Fibroblast of pulmonary artery (primary cell): ENCODE measurements at regions not wholly inside any gene's neighbourhood (a gene's known extent, or its start where the extent isn't known, plus 50 kb on each side); places are given as distances from the start of the nearest gene placed in this dataset.

ENCODE experiments used
- DNase-seq: peaks from one replicate; pipeline ENCODE4 v3.0.0-alpha.2; 2010; ENCODE audit warnings: low read depth
- H3K4me3 ChIP-seq: replicated peaks from 2 replicates; pipeline ENCODE4 v1.5.1; 2011; ENCODE audit warnings: low read depth, mild to moderate bottlenecking, control low read depth, low read length, moderate library complexity
- TF ChIP-seq, protein P1 (sequence below): IDR thresholded peaks from 2 replicates; pipeline ENCODE4 v1.5.1; 2011; ENCODE audit warnings: mild to moderate bottlenecking, control low read depth, low read length, inconsistent platforms; ENCODE audit errors: missing control alignments

DNA sequence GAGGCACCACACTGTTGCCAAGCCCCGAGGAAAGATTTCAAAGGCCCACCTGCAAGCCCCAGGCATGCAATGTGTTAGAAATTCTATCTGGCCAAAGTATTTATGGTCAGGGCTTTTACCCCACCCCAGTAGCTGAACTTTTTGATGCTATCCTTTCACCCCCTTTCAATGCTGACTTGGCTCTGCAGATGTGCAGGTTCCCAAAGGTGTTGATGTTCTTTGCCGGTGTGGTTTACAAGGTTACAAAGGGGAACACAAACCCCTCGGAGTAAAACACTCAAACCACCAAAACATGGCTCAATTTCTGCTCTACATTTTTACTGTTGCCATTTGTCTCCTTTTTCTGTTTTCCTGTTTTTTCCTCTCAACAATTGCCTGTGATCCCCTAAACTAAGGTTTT, 145.4 kb upstream of the BNIP2 start:
- DNase-seq = no peak
- no peak overlapping the region for H3K4me3 ChIP-seq
- TF ChIP-seq, protein P1, sequence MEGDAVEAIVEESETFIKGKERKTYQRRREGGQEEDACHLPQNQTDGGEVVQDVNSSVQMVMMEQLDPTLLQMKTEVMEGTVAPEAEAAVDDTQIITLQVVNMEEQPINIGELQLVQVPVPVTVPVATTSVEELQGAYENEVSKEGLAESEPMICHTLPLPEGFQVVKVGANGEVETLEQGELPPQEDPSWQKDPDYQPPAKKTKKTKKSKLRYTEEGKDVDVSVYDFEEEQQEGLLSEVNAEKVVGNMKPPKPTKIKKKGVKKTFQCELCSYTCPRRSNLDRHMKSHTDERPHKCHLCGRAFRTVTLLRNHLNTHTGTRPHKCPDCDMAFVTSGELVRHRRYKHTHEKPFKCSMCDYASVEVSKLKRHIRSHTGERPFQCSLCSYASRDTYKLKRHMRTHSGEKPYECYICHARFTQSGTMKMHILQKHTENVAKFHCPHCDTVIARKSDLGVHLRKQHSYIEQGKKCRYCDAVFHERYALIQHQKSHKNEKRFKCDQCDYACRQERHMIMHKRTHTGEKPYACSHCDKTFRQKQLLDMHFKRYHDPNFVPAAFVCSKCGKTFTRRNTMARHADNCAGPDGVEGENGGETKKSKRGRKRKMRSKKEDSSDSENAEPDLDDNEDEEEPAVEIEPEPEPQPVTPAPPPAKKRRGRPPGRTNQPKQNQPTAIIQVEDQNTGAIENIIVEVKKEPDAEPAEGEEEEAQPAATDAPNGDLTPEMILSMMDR = no peak

DNA sequence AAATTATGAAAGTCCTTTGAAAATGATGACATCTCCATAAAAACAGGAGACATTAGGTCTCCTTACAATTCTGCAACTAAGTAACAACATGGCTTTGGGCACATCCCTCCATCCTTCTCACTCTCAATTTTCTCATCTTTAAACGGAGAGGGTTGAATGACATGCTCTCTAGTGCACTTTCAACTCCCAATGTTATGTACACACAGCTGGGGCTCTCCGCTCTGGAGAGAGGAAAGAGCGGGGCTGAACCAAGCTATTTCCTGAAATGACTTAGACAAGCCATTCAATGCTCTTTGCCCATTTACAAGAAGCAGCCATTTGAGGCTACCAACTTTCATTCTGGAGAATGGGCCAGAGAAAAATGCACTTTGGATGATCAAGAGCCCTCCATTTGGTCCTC, 144.2 kb upstream of the BNIP2 start:
- TF ChIP-seq, protein P1 = no peak
- no peak for DNase-seq
- H3K4me3 ChIP-seq = no peak overlapping the region

DNA sequence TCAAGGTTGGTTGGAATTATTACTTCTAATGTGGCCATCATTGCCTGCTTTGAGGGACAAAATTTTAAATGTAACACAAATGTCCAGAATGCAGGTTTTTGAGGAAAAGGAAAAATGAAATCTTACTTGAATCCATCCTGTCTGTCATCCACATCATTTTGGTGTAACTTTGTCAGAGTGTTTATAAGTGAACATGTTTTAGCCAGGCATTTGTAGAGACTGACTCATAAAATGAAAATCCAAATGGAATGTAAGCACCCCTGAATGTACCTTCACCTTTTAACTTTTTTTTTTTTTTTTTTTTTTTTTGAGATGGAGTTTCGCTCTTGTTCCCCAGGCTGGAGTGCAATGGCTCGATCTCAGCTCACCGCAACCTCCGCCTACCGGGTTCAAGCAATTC, 141.8 kb upstream of the BNIP2 start:
- no peak overlapping the region for H3K4me3 ChIP-seq
- DNase-seq = no peak
- TF ChIP-seq, protein P1 = no peak

DNA sequence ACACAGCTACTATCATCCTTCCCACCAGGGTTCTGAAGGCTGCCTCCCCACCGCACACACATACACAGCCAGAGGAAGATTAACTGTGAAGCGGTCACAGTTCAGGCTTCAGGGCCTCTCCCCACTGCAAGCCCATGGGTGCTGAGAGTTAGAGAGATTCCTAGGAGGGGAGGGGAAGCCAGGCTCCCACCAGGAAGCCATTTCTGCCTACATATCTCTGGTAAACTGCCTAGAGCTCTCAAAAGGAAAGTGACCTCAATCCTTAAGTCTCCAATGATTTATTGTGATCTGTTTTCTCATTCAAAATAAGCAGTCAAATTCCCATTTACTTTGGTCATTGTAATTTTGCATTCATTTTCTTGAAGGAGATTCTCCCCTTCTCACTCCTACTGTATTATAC, 141.0 kb upstream of the BNIP2 start:
- TF ChIP-seq, protein P1 = no peak
- H3K4me3 ChIP-seq = no peak overlapping the region
- no peak for DNase-seq

DNA sequence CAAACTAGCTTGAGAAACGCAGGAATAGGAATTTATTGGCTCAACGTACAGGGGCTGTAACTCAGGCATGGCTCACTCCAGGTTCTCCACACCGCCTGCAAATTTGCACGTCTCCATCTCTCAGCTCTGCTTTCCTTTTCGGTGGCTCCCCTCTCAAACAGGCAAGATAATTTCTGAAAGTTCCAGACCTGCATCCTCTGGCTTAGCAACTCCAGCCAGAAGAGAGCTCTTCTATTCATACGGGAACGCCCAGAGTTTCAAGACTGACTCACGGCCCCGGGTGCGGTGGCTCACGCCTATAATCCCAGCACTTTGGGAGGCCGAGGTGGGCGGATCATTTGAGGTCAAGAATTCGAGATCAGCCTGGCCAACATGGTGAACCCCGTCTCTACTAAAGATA, 139.7 kb upstream of the BNIP2 start:
- H3K4me3 ChIP-seq = no peak overlapping the region
- no peak for DNase-seq
- TF ChIP-seq, protein P1 = no peak

DNA sequence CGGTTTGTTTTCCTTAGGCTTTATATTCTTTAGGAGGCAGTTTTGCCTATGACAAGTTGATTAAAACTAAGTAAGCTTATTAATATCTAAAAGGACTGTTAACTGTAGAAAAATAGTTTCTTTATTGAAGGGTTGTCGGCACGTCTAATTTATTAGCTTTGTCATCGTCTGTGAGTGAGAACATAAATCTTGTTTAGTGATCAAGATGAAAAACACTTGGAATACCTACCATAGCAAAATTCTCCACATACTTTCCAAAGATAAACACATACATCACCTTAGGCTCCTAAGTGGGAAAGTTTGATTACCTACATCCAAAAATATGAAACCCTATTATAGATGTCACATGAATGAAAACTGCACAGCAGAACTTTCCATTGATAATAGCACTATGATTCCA, 139.1 kb upstream of the BNIP2 start:
- TF ChIP-seq, protein P1 = no peak
- DNase-seq = no peak

DNA sequence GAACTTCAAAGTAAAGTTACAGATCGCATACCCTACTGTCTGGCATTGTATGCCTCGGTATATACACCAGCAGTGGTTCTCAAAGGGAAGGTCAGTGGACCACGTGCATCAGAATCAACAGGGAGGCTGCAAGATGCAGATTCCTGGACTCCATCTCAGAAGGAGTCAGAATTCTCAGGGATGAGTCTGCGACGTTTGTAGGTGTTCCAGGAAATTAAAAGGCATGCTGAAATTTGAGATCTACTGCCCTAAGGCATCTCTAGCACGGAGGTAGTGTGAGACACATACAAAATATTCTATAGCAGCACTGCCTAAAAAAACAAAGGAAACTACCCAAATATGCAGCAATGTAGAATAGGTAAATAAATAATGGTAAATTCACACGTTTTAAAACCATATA, 136.8 kb upstream of the BNIP2 start:
- H3K4me3 ChIP-seq = no peak overlapping the region
- TF ChIP-seq, protein P1 = no peak
- no peak for DNase-seq

More for the DNA sequence above, 139.1 kb upstream of the BNIP2 start:
- H3K4me3 ChIP-seq = no peak overlapping the region
